Neural crest cell (in vitro differentiated cells): ENCODE measurements at regions not wholly inside any gene's neighbourhood (a gene's known extent, or its start where the extent isn't known, plus 50 kb on each side); places are given as distances from the start of the nearest gene placed in this dataset.

Experiments
- DNase-seq: peaks from one replicate; pipeline ENCODE4 v3.0.0; 2021; ENCODE audit warnings: low read depth, mixed read lengths, low spot score
- H3K27ac Mint-ChIP-seq: one replicate; pipeline ENCODE4 v1.8.0; 2021; ENCODE audit warnings: mild to moderate bottlenecking, mixed read lengths; ENCODE audit not compliant: unreplicated experiment
- H3K27me3 Mint-ChIP-seq: 2 replicates; pipeline ENCODE4 v1.8.0; 2021; ENCODE audit warnings: low read depth, mild to moderate bottlenecking, mixed read lengths
- H3K36me3 Mint-ChIP-seq: 2 replicates; pipeline ENCODE4 v1.8.0; 2021; ENCODE audit warnings: low read depth, mild to moderate bottlenecking, mixed read lengths
- H3K4me1 Mint-ChIP-seq: 2 replicates; pipeline ENCODE4 v1.8.0; 2021; ENCODE audit warnings: mixed read lengths
- H3K4me3 Mint-ChIP-seq: one replicate; pipeline ENCODE4 v1.8.0; 2021; ENCODE audit warnings: mild to moderate bottlenecking, mixed read lengths
- H3K9me3 Mint-ChIP-seq: 2 replicates; pipeline ENCODE4 v1.8.0; 2021; ENCODE audit warnings: mixed read lengths
- CTCF ChIP-seq: fragments of 200-600 bp; sonication (generic); conservative IDR thresholded peaks from 2 replicates; pipeline ENCODE4 v1.5.0; 2021; ENCODE audit warnings: antibody characterized with exemption, mild to moderate bottlenecking

- no peak overlapping the region for H3K4me3 Mint-ChIP-seq
- peaks cover 12% of the 10 kb centered on the region for H3K27me3 Mint-ChIP-seq
- peaks cover 2% of the 10 kb centered on the region for H3K36me3 Mint-ChIP-seq
- no peak for DNase-seq
- peaks cover 14% of the 10 kb centered on the region for H3K9me3 Mint-ChIP-seq
- no peak overlapping the region for H3K27ac Mint-ChIP-seq
- H3K4me1 Mint-ChIP-seq = no peaks in the 10 kb centered on the region
- no peak for TF ChIP-seq CTCF
Measured at GRCh38 chr10:8787649-8788048, 733.2 kb downstream of the GATA3 start.

- H3K36me3 Mint-ChIP-seq = peaks cover 2% of the 10 kb centered on the region
- no peak overlapping the region for H3K4me3 Mint-ChIP-seq
- DNase-seq = no peak
- TF ChIP-seq CTCF = no peak
- peaks cover 12% of the 10 kb centered on the region for H3K9me3 Mint-ChIP-seq
- H3K27ac Mint-ChIP-seq = no peak overlapping the region
- peaks cover 2% of the 10 kb centered on the region for H3K27me3 Mint-ChIP-seq
- H3K4me1 Mint-ChIP-seq = no peaks in the 10 kb centered on the region
Measured at GRCh38 chr10:8790390-8790789, 735.9 kb downstream of the GATA3 start.

GRCh38 chr10:8794860-8795259, 740.4 kb downstream of the GATA3 start:
- H3K4me3 Mint-ChIP-seq = no peak overlapping the region
- no peak overlapping the region for H3K27ac Mint-ChIP-seq
- H3K27me3 Mint-ChIP-seq = peaks cover 2% of the 10 kb centered on the region
- no peak for TF ChIP-seq CTCF
- H3K36me3 Mint-ChIP-seq = no peaks in the 10 kb centered on the region
- H3K9me3 Mint-ChIP-seq = peaks cover 3% of the 10 kb centered on the region
- no peak for DNase-seq
- no peaks in the 10 kb centered on the region for H3K4me1 Mint-ChIP-seq

- H3K4me3 Mint-ChIP-seq = no peak overlapping the region
- no peak overlapping the region for H3K27ac Mint-ChIP-seq
- H3K27me3 Mint-ChIP-seq = peaks cover 7% of the 10 kb centered on the region
- H3K36me3 Mint-ChIP-seq = no peaks in the 10 kb centered on the region
- DNase-seq = no peak
- H3K4me1 Mint-ChIP-seq = no peaks in the 10 kb centered on the region
- no peak for TF ChIP-seq CTCF
- peaks cover 2% of the 10 kb centered on the region for H3K9me3 Mint-ChIP-seq
Measured at GRCh38 chr10:8800426-8800825, 745.9 kb downstream of the GATA3 start.

GRCh38 chr10:8803992-8804391, 749.5 kb downstream of the GATA3 start:
- no peak for TF ChIP-seq CTCF
- peaks cover 10% of the 10 kb centered on the region for H3K9me3 Mint-ChIP-seq
- H3K27ac Mint-ChIP-seq = no peak overlapping the region
- H3K4me1 Mint-ChIP-seq = no peaks in the 10 kb centered on the region
- H3K27me3 Mint-ChIP-seq = peaks cover 13% of the 10 kb centered on the region
- H3K4me3 Mint-ChIP-seq = no peak overlapping the region
- no peak for DNase-seq
- no peaks in the 10 kb centered on the region for H3K36me3 Mint-ChIP-seq

GRCh38 chr10:8810677-8811076, 756.2 kb downstream of the GATA3 start:
- Mint-ChIP-seq H3K4me1 (no peaks in the 10 kb centered on the region), H3K36me3 (no peaks in the 10 kb centered on the region), H3K4me3 (no peak overlapping the region), H3K9me3 (peaks cover 13% of the 10 kb centered on the region), H3K27ac (no peak overlapping the region), H3K27me3 (peaks cover 6% of the 10 kb centered on the region)
- no peak for DNase-seq
- no peak for TF ChIP-seq CTCF
